MCF 10A (cell line): ENCODE measurements at regions not wholly inside any gene's neighbourhood (a gene's known extent, or its start where the extent isn't known, plus 50 kb on each side); places are given as distances from the start of the nearest gene placed in this dataset.

Experiments
- BruUV-seq: library from RNA; stranded (reverse); fragments of 400-500 nt; replicated peaks from 2 replicates; lab custom pipeline; 2021; lab: Mats Ljungman, UMichigan
- CTCF ChIA-PET: fragments of 300-600 bp; sonication (Branson Sonifier 250); formaldehyde crosslinking; extraction: SDS; loops from one replicate; lab custom pipeline; 2021; ENCODE audit warnings: antibody characterized with exemption, inconsistent platforms; lab: Yijun Ruan, JAX
- POLR2A ChIA-PET: fragments of 300-600, 350-650 bp; sonication (Branson Sonifier 250); formaldehyde crosslinking; extraction: SDS; loops from one replicate; lab custom pipeline; 2020; ENCODE audit warnings: antibody characterized with exemption, inconsistent platforms; lab: Yijun Ruan, JAX
- DNase-seq: peaks from one replicate; pipeline ENCODE4 v3.0.0-alpha.2; 2018; ENCODE audit not compliant: unreplicated experiment
- H3K27ac Mint-ChIP-seq: one replicate; pipeline ENCODE4 v1.8.0; 2022; ENCODE audit warnings: mild to moderate bottlenecking, low read depth, mixed read lengths; ENCODE audit not compliant: unreplicated experiment
- H3K27me3 Mint-ChIP-seq: one replicate; pipeline ENCODE4 v1.8.0; 2022; ENCODE audit warnings: mixed read lengths; ENCODE audit not compliant: insufficient read depth, unreplicated experiment
- H3K36me3 Mint-ChIP-seq: one replicate; pipeline ENCODE4 v1.8.0; 2022; ENCODE audit warnings: mild to moderate bottlenecking, moderate library complexity, mixed read lengths; ENCODE audit not compliant: insufficient read depth, unreplicated experiment
- H3K4me1 Mint-ChIP-seq: one replicate; pipeline ENCODE4 v1.8.0; 2022; ENCODE audit warnings: mixed read lengths; ENCODE audit not compliant: insufficient read depth, unreplicated experiment
- H3K4me3 Mint-ChIP-seq: one replicate; pipeline ENCODE4 v1.8.0; 2022; ENCODE audit warnings: mild to moderate bottlenecking, moderate library complexity, mixed read lengths; ENCODE audit not compliant: unreplicated experiment
- H3K9me3 Mint-ChIP-seq: one replicate; pipeline ENCODE4 v1.8.0; 2022; ENCODE audit warnings: mixed read lengths; ENCODE audit not compliant: unreplicated experiment
- intact Hi-C: fragments of 100-400 bp; cut with micrococcal nuclease; formaldehyde crosslinking; loops from 2 replicates; pipeline ENCODE4 v1.14.1; 2022
- TF ChIP-seq, protein P1 (sequence below): fragments of 200-600 bp; IDR thresholded peaks from one replicate; pipeline ENCODE4 v1.8.0; 2022; ENCODE audit warnings: antibody characterized with exemption, mild to moderate bottlenecking; ENCODE audit not compliant: unreplicated experiment

DNA sequence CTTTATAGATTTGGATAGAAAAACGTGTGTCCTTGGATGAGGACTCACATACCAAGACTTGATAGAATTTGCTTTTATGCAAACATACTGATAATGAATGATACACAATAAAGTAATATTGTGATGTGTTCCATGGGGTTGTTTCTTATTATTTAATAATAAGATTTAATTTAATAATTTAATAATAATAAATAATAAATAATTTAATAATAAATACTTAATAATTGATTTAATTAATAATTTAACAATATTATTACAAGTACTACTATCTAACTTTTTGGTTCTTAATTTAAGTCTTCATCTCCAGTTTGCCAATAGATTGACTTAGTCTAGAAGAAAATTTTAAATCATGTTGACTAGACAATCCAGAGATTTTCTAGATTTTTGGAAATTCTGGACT, 909.2 kb upstream of the PCDH20 start:
- H3K27me3 Mint-ChIP-seq: peaks cover 21% of the 10 kb centered on the region
- H3K9me3 Mint-ChIP-seq: peaks cover 7% of the 10 kb centered on the region
- H3K4me3 Mint-ChIP-seq: no peak overlapping the region
- TF ChIP-seq, protein P1, sequence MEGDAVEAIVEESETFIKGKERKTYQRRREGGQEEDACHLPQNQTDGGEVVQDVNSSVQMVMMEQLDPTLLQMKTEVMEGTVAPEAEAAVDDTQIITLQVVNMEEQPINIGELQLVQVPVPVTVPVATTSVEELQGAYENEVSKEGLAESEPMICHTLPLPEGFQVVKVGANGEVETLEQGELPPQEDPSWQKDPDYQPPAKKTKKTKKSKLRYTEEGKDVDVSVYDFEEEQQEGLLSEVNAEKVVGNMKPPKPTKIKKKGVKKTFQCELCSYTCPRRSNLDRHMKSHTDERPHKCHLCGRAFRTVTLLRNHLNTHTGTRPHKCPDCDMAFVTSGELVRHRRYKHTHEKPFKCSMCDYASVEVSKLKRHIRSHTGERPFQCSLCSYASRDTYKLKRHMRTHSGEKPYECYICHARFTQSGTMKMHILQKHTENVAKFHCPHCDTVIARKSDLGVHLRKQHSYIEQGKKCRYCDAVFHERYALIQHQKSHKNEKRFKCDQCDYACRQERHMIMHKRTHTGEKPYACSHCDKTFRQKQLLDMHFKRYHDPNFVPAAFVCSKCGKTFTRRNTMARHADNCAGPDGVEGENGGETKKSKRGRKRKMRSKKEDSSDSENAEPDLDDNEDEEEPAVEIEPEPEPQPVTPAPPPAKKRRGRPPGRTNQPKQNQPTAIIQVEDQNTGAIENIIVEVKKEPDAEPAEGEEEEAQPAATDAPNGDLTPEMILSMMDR: no peak
- BruUV-seq: no TSS peak
- H3K4me1 Mint-ChIP-seq: no peaks in the 10 kb centered on the region
- no peaks in the 10 kb centered on the region for H3K36me3 Mint-ChIP-seq
- no peak for DNase-seq
- POLR2A ChIA-PET: interaction anchor here (0.7 kb wide), 1 partner anchor 38 kb away, joined by 4 read pairs; no protein-coding TSS in a partner anchor
- intact Hi-C loops: no loop called here
- no peak overlapping the region for H3K27ac Mint-ChIP-seq
- CTCF ChIA-PET: no interaction called here

DNA sequence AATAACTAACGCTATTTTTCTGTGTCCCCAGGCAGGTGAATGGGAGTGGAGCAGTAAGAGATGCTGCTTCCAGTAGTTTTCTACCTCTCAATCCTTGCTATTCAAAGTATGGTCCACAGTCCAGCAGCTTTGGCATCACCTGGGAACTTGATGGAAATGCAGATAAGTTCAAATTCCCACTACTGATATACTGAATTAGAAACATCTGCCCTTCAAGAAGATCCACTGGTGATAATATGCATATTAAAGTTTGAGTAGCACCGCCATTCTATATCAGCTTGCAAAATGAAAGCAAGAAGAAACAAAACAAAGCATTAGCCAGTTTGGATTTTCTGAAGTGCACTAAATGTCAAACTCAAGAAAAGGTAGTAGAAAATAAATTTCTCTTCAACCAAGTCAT, 906.2 kb upstream of the PCDH20 start:
- ChIA-PET CTCF (interaction anchor here (0.5 to 0.7 kb wide), 5 partner anchors 13 to 1353 kb away, joined by 3 to 7 read pairs (median 3); no protein-coding TSS in a partner anchor), POLR2A (no interaction called here)
- no peaks in the 10 kb centered on the region for H3K9me3 Mint-ChIP-seq
- peaks cover 21% of the 10 kb centered on the region for H3K27me3 Mint-ChIP-seq
- intact Hi-C loops: no loop called here
- H3K27ac Mint-ChIP-seq: no peak overlapping the region
- H3K4me1 Mint-ChIP-seq: no peaks in the 10 kb centered on the region
- TF ChIP-seq, protein P1: no peak
- DNase-seq: no peak
- H3K36me3 Mint-ChIP-seq: no peaks in the 10 kb centered on the region
- H3K4me3 Mint-ChIP-seq: no peak overlapping the region
- BruUV-seq: no TSS peak

DNA sequence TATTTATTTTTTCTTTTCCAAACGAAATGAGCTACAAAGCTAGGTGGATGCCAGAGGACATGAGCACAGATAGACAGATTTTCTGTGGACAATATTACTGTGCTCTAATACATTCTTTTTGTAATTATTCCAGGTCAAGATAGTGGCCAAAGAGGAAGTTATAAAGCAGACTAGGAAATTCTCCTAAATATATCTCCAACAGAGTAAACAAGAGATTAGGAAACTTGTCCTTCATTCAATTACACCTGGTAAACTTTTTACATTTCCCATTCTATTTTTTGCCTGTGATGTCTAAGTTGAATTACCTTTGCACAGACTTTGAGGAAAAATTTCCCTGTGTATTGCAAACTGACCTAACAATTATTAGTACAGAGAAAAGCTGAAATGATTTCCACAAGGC, 905.5 kb upstream of the PCDH20 start:
- Mint-ChIP-seq H3K4me1 (no peaks in the 10 kb centered on the region), H3K36me3 (no peaks in the 10 kb centered on the region), H3K9me3 (no peaks in the 10 kb centered on the region), H3K4me3 (no peak overlapping the region), H3K27ac (no peak overlapping the region), H3K27me3 (peaks cover 21% of the 10 kb centered on the region)
- no peak for DNase-seq
- no TSS peak for BruUV-seq
- ChIA-PET CTCF (interaction anchor here (0.5 to 0.9 kb wide), 5 partner anchors 13 to 1534 kb away, joined by 3 read pairs; no protein-coding TSS in a partner anchor), POLR2A (interaction anchor here (0.6 kb wide), 1 partner anchor 275 kb away, joined by 3 read pairs; no protein-coding TSS in a partner anchor)
- TF ChIP-seq, protein P1: no peak
- intact Hi-C loops: no loop called here

DNA sequence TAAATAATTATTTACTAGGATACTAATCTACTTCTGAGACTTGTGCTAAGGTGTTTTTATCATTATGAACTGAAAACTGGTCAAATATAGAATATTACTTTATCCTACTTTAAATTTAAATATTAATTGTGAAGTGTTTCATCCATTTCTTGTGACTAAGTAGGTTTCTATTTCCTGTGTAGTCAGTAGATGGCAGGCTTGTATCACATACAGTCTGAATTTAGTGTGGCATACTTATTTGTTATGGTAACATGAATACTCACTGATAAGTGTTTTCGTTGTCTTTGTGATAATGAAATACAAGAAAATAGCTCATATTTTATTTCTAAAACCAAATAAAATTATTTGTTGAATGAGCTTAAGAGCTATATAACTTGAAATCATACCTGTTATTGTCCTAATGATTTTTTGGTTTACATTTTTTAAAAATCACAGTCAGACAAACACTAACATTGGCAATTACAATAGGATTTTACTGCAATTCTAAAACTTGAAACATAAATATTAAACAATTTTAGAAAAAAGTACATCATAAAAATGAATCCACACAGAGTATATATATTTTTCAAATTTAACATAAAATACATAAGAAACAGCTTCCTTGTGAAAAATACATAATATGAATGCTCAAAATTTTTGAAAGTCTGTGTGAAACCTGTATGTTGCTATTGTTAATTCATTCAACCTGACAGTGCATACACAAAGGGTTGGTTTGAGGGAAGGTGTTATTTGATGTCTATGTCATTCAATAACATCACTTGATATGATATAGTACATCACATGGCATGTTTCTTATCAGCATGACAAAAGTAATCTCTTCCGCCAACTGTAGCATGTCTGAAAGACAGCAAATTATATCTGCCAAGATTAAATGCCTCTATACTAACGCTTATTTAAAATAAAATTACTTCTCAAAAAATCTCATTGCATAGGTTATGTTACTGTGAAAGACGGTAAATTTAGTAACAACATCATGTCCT, 904.8 kb upstream of the PCDH20 start:
- Mint-ChIP-seq H3K9me3 (no peaks in the 10 kb centered on the region), H3K27me3 (peaks cover 21% of the 10 kb centered on the region), H3K36me3 (no peaks in the 10 kb centered on the region), H3K4me3 (no peak overlapping the region), H3K27ac (no peak overlapping the region), H3K4me1 (no peaks in the 10 kb centered on the region)
- CTCF ChIA-PET: interaction anchor here (0.6 to 0.9 kb wide), 3 partner anchors 14 to 27 kb away, joined by 3 read pairs; no protein-coding TSS in a partner anchor
- no TSS peak for BruUV-seq
- TF ChIP-seq, protein P1: peak; percentile 45
- peak; percentile 61 for DNase-seq
- POLR2A ChIA-PET: interaction anchor here (0.6 kb wide), 1 partner anchor 276 kb away, joined by 3 read pairs; no protein-coding TSS in a partner anchor
- intact Hi-C loops: loop anchor here (1.0 kb wide), 1 partner anchor 38 kb away; no protein-coding TSS in a partner anchor
